ENCODE measurements at regions not wholly inside any gene's neighbourhood (a gene's known extent, or its start where the extent isn't known, plus 50 kb on each side); places are given as distances from the start of the nearest gene placed in this dataset.
"Not testable (repeated sequence)": the region's sequence is repeated elsewhere in the genome, so short reads cannot be mapped to it uniquely, and the experiment has no call there.

- not testable (repeated sequence) for DNase-seq
Measured at GRCh38 chr7:131058561-131059288, 269.0 kb upstream of the MKLN1 start.

- not testable (repeated sequence) for DNase-seq
Measured at GRCh38 chr7:131059401-131059800, 268.3 kb upstream of the MKLN1 start.

DNA sequence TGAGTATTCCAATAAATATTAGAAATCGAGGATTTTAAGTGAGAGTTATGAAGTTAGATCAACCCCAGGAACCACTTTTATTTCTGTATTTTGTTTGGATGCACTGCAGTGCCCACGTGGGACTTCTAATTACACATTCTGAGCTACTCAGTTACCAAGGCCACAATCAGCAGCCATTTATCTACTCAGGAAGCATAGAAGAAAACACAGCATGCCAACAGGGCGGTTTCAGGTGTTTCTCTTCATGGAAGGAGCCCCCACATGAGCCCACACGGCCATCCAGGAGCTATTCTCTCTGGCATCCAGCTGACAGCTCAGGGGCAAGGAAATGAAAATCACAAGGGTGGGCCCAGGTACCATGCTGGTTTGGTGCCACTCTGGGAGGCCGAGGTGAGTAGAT lies 266.5 kb upstream of the MKLN1 start:
- DNase-seq = no peak

DNA sequence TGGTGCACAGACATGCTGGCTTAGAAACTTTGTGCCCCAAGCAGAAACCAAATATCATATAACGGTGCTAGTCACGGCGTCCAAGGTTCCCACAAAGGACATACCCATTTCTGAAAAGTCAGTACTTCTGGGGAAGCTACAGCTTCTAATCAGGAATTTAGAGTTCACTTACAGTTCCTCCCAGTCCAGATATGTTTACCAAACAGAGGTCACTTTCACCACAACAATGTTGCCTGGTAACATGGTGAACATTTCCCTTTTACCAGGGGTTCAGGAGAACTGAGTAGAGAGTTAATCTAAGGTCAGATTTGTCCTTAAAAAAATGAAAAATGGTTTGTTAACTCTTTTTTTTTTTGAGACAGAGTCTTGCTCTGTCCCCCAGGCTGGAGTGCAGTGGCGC lies 265.9 kb upstream of the MKLN1 start:
- no peak for DNase-seq

- DNase-seq = no peak
Measured at GRCh38 chr7:131066635-131067034, 261.0 kb upstream of the MKLN1 start.

GRCh38 chr7:131067220-131067619 lies 260.5 kb upstream of the MKLN1 start:
- DNase-seq = no peak

DNA sequence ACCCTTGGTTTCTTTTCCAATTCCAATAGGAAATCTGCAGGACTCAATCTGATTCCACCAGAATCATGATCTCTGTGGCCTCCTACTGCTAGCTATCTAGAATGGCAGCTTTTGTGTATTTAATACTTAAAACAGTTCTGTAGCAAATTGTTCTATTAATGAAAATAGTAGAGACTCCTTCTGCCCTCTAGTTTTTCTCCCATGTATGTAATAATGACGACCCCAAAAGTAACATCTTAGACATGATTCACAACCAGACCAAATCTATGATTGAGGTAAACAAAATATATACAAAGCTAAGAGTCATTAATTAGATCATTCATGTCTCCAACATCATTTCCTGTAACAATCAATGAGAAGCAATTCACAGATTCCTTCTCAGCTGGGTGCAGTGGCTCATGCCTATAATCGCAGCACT lies 259.1 kb upstream of the MKLN1 start:
- DNase-seq = no peak

- no peak for DNase-seq
Measured at GRCh38 chr7:131071786-131072504, 255.7 kb upstream of the MKLN1 start.

DNA sequence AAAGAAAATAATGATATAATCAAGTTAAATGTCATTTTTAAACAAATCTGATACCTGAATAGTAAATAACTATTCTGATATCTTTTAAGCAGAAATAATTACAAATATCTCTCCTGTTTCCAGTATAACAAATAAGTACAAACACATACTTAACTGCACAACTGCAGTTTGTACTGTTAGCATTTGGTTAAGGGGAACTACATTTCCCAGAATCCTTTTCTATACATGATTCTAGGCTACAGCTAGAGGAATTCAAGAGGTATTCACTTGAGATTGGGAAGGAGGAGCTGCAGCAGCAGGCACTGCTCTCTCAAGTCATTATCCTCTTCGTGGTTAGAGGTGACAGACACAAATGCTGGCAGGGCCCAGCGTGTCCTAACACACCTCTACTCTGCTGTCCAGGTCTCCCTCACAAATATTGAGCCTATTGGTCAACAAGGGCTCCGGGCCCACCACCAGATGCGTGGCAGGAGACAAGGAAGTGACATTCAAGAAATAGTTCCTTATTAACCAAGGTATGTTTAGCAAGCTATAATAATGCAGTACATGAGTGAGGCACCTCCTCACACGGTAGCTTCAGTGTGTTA lies 255.1 kb upstream of the MKLN1 start:
- no peak for DNase-seq

- no peak for DNase-seq
Measured at GRCh38 chr7:131074043-131074442, 253.6 kb upstream of the MKLN1 start.

- no peak for DNase-seq
Measured at GRCh38 chr7:131074585-131074984, 253.1 kb upstream of the MKLN1 start.

- no peak for DNase-seq
Measured at GRCh38 chr7:131075406-131075805, 252.3 kb upstream of the MKLN1 start.

DNA sequence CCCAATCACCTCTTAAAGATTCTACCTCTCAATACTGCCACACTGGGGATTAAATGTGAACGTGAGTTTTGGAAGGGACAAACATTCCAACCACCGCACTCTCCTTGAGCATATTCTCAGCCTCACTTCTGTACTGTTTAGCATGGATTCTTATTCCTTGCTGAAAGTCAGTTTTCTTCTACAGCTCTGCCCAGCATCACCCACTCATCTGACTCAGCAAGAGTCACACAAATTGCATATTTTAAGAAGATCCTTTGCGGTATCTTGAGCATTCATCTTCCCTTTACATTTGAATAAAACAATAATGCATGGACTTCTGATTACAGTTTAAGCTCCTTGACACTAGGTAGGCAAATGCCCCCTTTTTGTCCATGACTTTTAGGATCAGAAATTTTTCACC lies 251.6 kb upstream of the MKLN1 start:
- DNase-seq = no peak

- DNase-seq = no peak
Measured at GRCh38 chr7:131076711-131077181, 250.9 kb upstream of the MKLN1 start.

DNA sequence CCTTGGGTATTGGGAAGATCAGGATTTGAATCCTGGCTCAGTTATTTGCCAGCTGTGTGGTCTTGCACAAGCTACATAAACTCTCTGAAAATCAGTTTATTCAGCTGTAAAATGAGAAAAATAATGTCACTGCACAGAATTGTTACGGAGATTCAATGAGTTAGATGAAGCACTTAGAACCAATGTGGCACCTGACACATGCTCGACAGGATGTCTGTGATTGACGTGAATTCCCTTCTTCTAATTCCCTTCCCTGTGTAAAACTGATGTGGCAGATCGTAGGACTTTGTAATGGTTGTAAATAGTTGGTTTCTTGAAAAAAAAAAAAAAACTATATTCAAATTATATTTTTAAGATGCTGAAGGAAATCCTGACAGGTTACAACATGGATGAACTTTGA lies 249.9 kb upstream of the MKLN1 start:
- no peak for DNase-seq

- DNase-seq = no peak
Measured at GRCh38 chr7:131080754-131081153, 246.9 kb upstream of the MKLN1 start.

- no peak for DNase-seq
Measured at GRCh38 chr7:131081308-131081707, 246.4 kb upstream of the MKLN1 start.

DNA sequence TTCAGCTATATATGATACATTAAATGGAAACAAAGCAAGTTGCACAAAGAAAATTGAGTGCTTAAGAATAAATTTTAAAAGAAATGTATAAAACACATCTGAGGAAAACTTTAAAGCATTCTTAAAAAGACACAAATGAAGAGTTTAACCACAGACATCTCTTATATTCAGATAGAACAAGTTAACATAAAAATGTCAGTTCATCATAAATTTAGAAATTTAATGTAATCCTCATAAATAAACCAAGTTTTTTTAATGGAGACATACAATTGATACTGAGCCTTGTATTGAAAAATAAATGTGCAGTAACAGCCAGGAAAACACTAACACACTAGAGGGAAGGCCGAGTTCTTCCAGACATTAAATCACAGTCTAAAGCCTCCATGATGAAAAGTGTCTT lies 243.9 kb upstream of the MKLN1 start:
- no peak for DNase-seq

- DNase-seq = not testable (repeated sequence)
Measured at GRCh38 chr7:131084336-131084735, 243.3 kb upstream of the MKLN1 start.

GRCh38 chr7:131087756-131088658 lies 239.7 kb upstream of the MKLN1 start:
- no peak for DNase-seq

GRCh38 chr7:131090188-131090587 lies 237.5 kb upstream of the MKLN1 start:
- no peak for DNase-seq

DNA sequence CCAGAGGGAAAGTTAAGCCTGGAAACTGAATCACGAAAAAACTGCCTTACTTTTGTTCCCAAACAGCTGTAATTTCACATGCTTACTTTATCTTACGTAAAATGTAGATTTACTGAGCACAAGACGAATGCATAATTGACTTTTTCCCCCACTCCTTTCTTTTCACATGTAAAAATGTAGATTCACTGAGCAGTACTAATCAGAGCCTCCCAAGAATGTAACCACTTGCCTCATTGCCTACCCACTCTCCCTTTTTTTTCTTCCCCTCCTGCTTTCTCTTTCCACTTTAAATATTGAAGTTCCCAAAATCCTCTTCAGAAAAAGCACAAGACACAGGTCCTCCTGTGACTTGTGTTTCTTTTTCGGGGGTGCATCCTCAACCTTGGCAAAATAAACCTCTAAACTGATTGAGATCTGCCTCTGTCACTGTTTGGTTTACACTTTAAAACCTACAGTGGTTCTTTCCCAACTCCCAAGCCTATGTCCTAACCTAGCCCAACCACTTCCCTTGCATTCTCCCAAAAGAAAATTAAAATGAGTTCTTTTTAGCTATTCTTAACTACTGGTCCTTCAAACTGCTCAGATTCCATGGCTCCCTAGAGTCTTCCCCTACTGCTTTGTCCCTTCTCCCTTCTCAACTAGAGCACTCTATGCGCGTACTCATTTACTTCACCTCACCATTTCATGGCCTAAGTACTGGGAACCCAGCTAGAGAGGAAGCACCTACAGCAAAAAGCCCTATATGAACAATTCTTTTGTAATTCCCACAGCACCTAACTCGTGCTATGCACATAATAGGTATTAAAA lies 236.6 kb upstream of the MKLN1 start:
- DNase-seq = no peak
